Keratinocyte (primary cell): ENCODE measurements at regions not wholly inside any gene's neighbourhood (a gene's known extent, or its start where the extent isn't known, plus 50 kb on each side); places are given as distances from the start of the nearest gene placed in this dataset.

Experiments
- CTCF ChIP-seq, 3 experiments: IDR thresholded peaks in 1 of 3; conservative IDR thresholded peaks in 1 of 3; optimal IDR thresholded peaks in 1 of 3; 2 replicates in 2 of 3; 3 replicates in 1 of 3; pipeline versions ENCODE3 to v1.5.1; 2011; ENCODE audit warnings: low read length in 3 of 3, mild to moderate bottlenecking in 3 of 3, moderate library complexity in 2 of 3, control low read depth in 1 of 3, inconsistent platforms in 1 of 3; ENCODE audit not compliant: insufficient read depth in 2 of 3; ENCODE audit errors: extremely low read depth in 1 of 3
- EZH2 ChIP-seq: IDR thresholded peaks from one replicate; pipeline ENCODE4 v1.6.1; 2012; ENCODE audit warnings: inconsistent platforms, mild to moderate bottlenecking, low read length, moderate library complexity

- no peak for TF ChIP-seq CTCF (optimal IDR thresholded peaks at IDR 0.05 in 1 of 3, IDR thresholded peaks at IDR 0.05 in 1 of 3, conservative IDR thresholded peaks at IDR 0.05 in 1 of 3; ENCODE audit: extremely low read depth in 1 of 3, insufficient read depth in 2 of 3, low read length in 3 of 3)
- no peak for TF ChIP-seq EZH2
Observed at GRCh38 chr4:151530230-151530629, 121.3 kb downstream of the FHIP1A start.
